GM12878 (cell line): ENCODE measurements at regions not wholly inside any gene's neighbourhood (a gene's known extent, or its start where the extent isn't known, plus 50 kb on each side); places are given as distances from the start of the nearest gene placed in this dataset.

Experiments used
- ATAC-seq: fragments of 200-7000 bp; cut with Tn5 transposase; 3 replicates; pipeline ENCODE4 v1.9.1; 2020; ENCODE audit warnings: mild to moderate bottlenecking, moderate library complexity
- BruUV-seq: library from RNA; stranded (reverse); fragments of 400-500 nt; replicated peaks from 2 replicates; lab custom pipeline; 2021; lab: Mats Ljungman, UMichigan
- CTCF ChIA-PET: fragments of 300-600 bp; sonication (Branson Sonifier 250); formaldehyde crosslinking; extraction: SDS; loops from one replicate; lab custom pipeline; 2021; ENCODE audit warnings: inconsistent platforms; lab: Yijun Ruan, JAX
- POLR2A ChIA-PET: fragments of 350-600 bp; formaldehyde crosslinking; extraction: SDS; loops from one replicate; lab custom pipeline; 2021; ENCODE audit warnings: inconsistent platforms; lab: Charles Lee
- RAD21 ChIA-PET: fragments of 300-600 bp; sonication (Branson Sonifier 250); formaldehyde crosslinking; loops from one replicate; lab custom pipeline; 2023; ENCODE audit warnings: antibody characterized with exemption; ENCODE audit not compliant: unreplicated experiment; lab: Charles Lee
- SMC1A ChIA-PET: fragments of 300-600 bp; sonication (Branson Sonifier 250); formaldehyde crosslinking; loops from one replicate; lab custom pipeline; 2023; ENCODE audit not compliant: unreplicated experiment, uncharacterized antibody; lab: Charles Lee
- DNase-seq: peaks from one replicate; pipeline ENCODE4 v3.0.0-alpha.2; 2011; ENCODE audit warnings: low read depth, low spot score
- FAIRE-seq: peaks from 3 replicates; lab custom pipeline; 2011; peaks lifted over from hg19 to GRCh38; lab: Jason Lieb, UNC
- H2AFZ ChIP-seq: 2 replicates; pipeline ENCODE4 v1.6.0; 2011; ENCODE audit warnings: low read depth, low read length, control low read depth; ENCODE audit not compliant: control insufficient read depth
- H3K27ac ChIP-seq: 2 replicates; pipeline ENCODE4 v1.5.1; 2011; ENCODE audit warnings: control low read depth; ENCODE audit not compliant: control insufficient read depth, insufficient read depth
- H3K27me3 ChIP-seq, 2 experiments: replicated peaks in 1 of 2; 2 replicates each; pipeline versions ENCODE4 v1.6.0 to v1.6.1; 2011; ENCODE audit warnings: low read length in 1 of 2; ENCODE audit not compliant: control insufficient read depth in 2 of 2, insufficient read depth in 2 of 2
- H3K36me3 ChIP-seq, 2 experiments: 2 replicates each; pipeline ENCODE4 v1.5.1; 2011; ENCODE audit warnings: low read length in 1 of 2; ENCODE audit not compliant: control insufficient read depth in 2 of 2, insufficient read depth in 2 of 2
- H3K4me1 ChIP-seq: 2 replicates; pipeline ENCODE4 v1.6.1; 2011; ENCODE audit warnings: mild to moderate bottlenecking, low read length, moderate library complexity, mixed read lengths; ENCODE audit not compliant: control insufficient read depth, insufficient read depth
- H3K4me2 ChIP-seq: 2 replicates; pipeline ENCODE4 v1.6.0; 2011; ENCODE audit warnings: control low read depth; ENCODE audit not compliant: control insufficient read depth, insufficient read depth
- H3K4me3 ChIP-seq: fragments of 200-600 bp; sonication (generic); 2 replicates; pipeline ENCODE4 v1.5.1; 2016
- H3K79me2 ChIP-seq: 2 replicates; pipeline ENCODE4 v1.6.0; 2011; ENCODE audit warnings: low read length; ENCODE audit not compliant: control insufficient read depth, insufficient read depth
- H3K9ac ChIP-seq: 2 replicates; pipeline ENCODE4 v1.8.0; 2011; ENCODE audit warnings: low read length, control low read depth, mixed read lengths; ENCODE audit not compliant: control insufficient read depth, insufficient read depth
- H3K9me3 ChIP-seq: replicated peaks from 3 replicates; pipeline ENCODE4 v1.5.1; 2011; ENCODE audit warnings: mild to moderate bottlenecking, low read length; ENCODE audit not compliant: control insufficient read depth, insufficient read depth
- H4K20me1 ChIP-seq: 2 replicates; pipeline ENCODE4 v1.6.0; 2011; ENCODE audit not compliant: control insufficient read depth, insufficient read depth
- CBX5 ChIP-seq: sonication (generic); IDR thresholded peaks from 2 replicates; pipeline ENCODE4 v1.6.1; 2016; ENCODE audit warnings: low read depth, moderate library complexity, mild to moderate bottlenecking, inconsistent platforms
- EP300 ChIP-seq, 2 experiments: fragments of 150-350 bp in 1 of 2; IDR thresholded peaks; 2 replicates each; pipeline ENCODE4 v1.6.1; 2011 to 2012; ENCODE audit warnings: low read depth in 2 of 2, low read length in 2 of 2, borderline replicate concordance in 1 of 2, improper control_type of control experiment in 1 of 2, inconsistent platforms in 1 of 2; ENCODE audit not compliant: control insufficient read depth in 1 of 2
- HDAC6 ChIP-seq: fragments of 200-600 bp; sonication (generic); IDR thresholded peaks from one replicate; pipeline ENCODE4 v1.8.0; 2017; ENCODE audit warnings: antibody characterized with exemption; ENCODE audit not compliant: unreplicated experiment
- KDM1A ChIP-seq: fragments of 200-600 bp; sonication (generic); IDR thresholded peaks from 2 replicates; pipeline ENCODE4 v1.6.1; 2016; ENCODE audit warnings: borderline replicate concordance
- MEF2A ChIP-seq: IDR thresholded peaks from 2 replicates; pipeline ENCODE4 v1.6.1; 2011; ENCODE audit warnings: low read depth, mild to moderate bottlenecking, low read length, moderate library complexity; ENCODE audit not compliant: insufficient read depth
- RELA ChIP-seq: fragments of 450-650 bp; IDR thresholded peaks from 2 replicates; pipeline ENCODE4 v1.8.0; 2014; ENCODE audit warnings: borderline replicate concordance; ENCODE audit not compliant: partially characterized antibody
- WGBS: methylation state at CpG from one replicate; pipeline ENCODE4 v1.1.6; 2016; ENCODE audit warnings: low lambda C conversion rate; ENCODE audit not compliant: insufficient replicate concordance, insufficient coverage; ENCODE audit errors: missing lambda C conversion rate; 5-methylcytosine and 5-hydroxymethylcytosine counted together
- in situ Hi-C: fragments of 300-500 bp; cut with MboI; formaldehyde crosslinking; loops from 9 replicates; pipeline ENCODE4 v1.14.3; 2018; ENCODE audit warnings: mixed read lengths
- intact Hi-C: fragments of 100-400 bp; cut with micrococcal nuclease; formaldehyde crosslinking; loops from one replicate; pipeline ENCODE4 v1.14.2; 2022; ENCODE audit not compliant: unreplicated experiment
- TF ChIP-seq, protein P1 (sequence below): fragments of 450-650 bp; IDR thresholded peaks from 2 replicates; pipeline ENCODE4 v1.6.1; 2017; ENCODE audit warnings: mild to moderate bottlenecking, low read depth, inconsistent platforms; ENCODE audit not compliant: poor library complexity, severe bottlenecking
- TF ChIP-seq, protein P2 (sequence below): IDR thresholded peaks from 2 replicates; pipeline ENCODE4 v1.6.1; 2011; ENCODE audit warnings: borderline replicate concordance, low read depth, mild to moderate bottlenecking, moderate library complexity, low read length; ENCODE audit not compliant: insufficient read depth, poor library complexity, severe bottlenecking

DNA sequence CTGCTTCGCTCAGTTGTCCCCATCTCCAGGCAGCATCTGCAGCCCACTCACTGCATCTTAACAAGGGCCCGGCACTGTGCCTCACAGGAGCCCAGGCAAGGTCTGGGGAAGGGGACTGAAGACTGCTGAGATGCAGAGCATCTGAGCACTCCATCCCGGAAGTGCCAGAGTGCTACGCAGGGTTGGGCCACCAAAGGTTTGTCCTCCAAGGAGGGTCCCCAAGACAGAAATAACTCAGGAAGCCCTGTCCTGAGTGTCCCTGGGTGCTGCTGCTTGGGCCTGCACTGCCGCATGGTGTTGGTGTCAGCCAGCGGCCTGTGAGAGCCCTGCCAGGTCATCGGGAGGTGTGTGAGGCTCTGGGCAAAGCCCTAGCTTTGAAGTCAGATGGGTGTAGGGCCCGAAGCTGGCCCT lies 288.2 kb upstream of the ZMIZ1 start:
- FAIRE-seq, result no peak

More for the DNA sequence above, 288.2 kb upstream of the ZMIZ1 start:
- ChIA-PET CTCF (no interaction called here), SMC1A (no interaction called here), RAD21 (no interaction called here), POLR2A (no interaction called here)
- Histone ChIP-seq H3K9ac (no peak overlapping the region), H3K27ac (no peak overlapping the region), H4K20me1 (no peaks in the 10 kb centered on the region; the same call in 1 of the 2 replicates), H2AFZ (no peak overlapping the region), H3K9me3 (no peaks in the 10 kb centered on the region), H3K36me3 (no peaks in the 10 kb centered on the region), H3K4me1 (no peaks in the 10 kb centered on the region), H3K79me2 (no peaks in the 10 kb centered on the region), H3K4me3 (no peak overlapping the region), H3K27me3 (no peaks in the 10 kb centered on the region; a peak in 2 of 4 replicates), H3K4me2 (no peak overlapping the region)
- no peak for TF ChIP-seq RELA
- TF ChIP-seq, protein P1, sequence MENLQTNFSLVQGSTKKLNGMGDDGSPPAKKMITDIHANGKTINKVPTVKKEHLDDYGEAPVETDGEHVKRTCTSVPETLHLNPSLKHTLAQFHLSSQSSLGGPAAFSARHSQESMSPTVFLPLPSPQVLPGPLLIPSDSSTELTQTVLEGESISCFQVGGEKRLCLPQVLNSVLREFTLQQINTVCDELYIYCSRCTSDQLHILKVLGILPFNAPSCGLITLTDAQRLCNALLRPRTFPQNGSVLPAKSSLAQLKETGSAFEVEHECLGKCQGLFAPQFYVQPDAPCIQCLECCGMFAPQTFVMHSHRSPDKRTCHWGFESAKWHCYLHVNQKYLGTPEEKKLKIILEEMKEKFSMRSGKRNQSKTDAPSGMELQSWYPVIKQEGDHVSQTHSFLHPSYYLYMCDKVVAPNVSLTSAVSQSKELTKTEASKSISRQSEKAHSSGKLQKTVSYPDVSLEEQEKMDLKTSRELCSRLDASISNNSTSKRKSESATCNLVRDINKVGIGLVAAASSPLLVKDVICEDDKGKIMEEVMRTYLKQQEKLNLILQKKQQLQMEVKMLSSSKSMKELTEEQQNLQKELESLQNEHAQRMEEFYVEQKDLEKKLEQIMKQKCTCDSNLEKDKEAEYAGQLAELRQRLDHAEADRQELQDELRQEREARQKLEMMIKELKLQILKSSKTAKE, result no peak
- no peak for TF ChIP-seq MEF2A
- no peak for TF ChIP-seq EP300 (IDR thresholded peaks at IDR 0.05; ENCODE audit: borderline replicate concordance in 1 of 2, control insufficient read depth in 1 of 2, low read depth in 2 of 2, low read length in 2 of 2)
- TF ChIP-seq, protein P2, sequence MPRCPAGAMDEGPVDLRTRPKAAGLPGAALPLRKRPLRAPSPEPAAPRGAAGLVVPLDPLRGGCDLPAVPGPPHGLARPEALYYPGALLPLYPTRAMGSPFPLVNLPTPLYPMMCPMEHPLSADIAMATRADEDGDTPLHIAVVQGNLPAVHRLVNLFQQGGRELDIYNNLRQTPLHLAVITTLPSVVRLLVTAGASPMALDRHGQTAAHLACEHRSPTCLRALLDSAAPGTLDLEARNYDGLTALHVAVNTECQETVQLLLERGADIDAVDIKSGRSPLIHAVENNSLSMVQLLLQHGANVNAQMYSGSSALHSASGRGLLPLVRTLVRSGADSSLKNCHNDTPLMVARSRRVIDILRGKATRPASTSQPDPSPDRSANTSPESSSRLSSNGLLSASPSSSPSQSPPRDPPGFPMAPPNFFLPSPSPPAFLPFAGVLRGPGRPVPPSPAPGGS, result no peak
- TF ChIP-seq CBX5, result no peak
- TF ChIP-seq KDM1A, result no peak
- TF ChIP-seq HDAC6, result no peak
- 40% methylated on average over 8 of the region's 8 CpGs for WGBS
- in situ Hi-C loops (no loop called here), intact Hi-C loops (no loop called here)
- DNase-seq (no peak), ATAC-seq (no peak)
- BruUV-seq, result no TSS peak
